ENCODE measurements at regions not wholly inside any gene's neighbourhood (a gene's known extent, or its start where the extent isn't known, plus 50 kb on each side); places are given as distances from the start of the nearest gene placed in this dataset.
"Not testable (repeated sequence)": the region's sequence is repeated elsewhere in the genome, so short reads cannot be mapped to it uniquely, and the experiment has no call there.

GRCh38 chr18:49731860-49732311, 81.4 kb downstream of the ACAA2 start:
- no peak for DNase-seq (ENCODE audit: low read depth)

GRCh38 chr18:49731421-49731841, 81.9 kb downstream of the ACAA2 start:
- DNase-seq (ENCODE audit: low read depth), result no peak

- no peak for DNase-seq (ENCODE audit: low read depth)
Observed at GRCh38 chr18:49730951-49731391, 82.4 kb downstream of the ACAA2 start.

GRCh38 chr18:49728542-49728941, 84.8 kb downstream of the ACAA2 start:
- no peak for DNase-seq (ENCODE audit: low read depth)

DNA sequence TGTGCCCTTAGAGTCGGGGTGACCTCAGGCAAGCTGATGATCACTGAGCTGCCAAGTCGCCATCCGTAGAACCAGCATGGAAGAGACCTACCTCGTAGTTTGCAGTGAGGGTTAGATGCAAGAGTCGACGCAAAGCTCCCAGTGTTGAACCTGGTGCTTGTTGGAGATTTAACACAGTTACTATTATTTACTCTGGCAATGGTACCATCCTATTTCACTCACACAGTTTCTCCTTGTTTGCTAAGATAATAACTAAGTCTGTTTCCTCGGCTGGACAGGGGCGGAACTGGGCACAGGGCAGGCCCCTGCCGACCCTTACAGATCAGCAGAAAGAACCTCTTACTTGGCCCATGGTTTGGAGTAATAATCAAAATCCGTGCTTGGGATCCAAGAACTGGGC, 85.5 kb downstream of the ACAA2 start:
- no peak for DNase-seq (ENCODE audit: low read depth)

- DNase-seq (ENCODE audit: low read depth), result no peak
Observed at GRCh38 chr18:49726675-49726963, 86.7 kb downstream of the ACAA2 start.

DNA sequence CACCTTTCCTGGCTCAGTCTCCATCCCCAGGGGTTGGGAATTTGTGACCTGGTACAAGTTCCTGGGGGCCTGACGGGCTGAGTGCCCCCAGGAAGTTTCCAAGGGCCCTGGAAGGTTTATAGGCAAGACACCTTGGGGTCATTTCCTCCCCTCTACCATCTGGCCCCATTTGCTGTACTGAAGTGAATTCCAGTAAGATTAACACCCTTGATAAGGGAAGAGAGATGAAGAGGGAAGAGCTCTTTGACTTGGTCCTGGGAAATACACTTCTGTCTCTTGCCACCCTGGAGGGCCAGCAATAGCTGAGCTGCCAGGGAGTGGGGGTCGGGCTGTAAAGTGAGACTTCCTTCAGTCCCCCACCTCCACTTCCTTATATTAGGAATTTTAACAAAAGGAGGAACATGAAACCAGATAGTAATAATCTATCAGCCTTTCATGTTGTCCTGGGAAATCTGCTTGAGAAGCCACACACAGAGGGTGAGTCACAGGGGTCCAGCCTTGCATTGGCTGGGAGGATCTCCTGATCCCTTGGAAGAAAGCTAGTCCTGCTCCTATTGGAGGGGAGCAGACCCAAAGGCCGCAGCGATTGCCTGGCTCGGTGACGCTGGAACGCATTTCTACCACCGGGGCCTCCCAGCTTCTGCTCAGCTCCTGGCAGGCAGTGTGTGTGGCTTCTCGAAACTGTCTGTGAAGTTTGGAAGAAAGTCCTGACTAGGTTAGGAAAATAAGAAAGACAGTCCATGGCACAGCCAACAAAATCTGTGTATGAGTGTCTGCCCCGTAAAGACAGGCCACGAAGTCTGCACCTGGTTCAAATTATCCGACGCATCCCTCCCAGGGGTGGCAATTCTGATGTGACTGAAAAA, 87.3 kb downstream of the ACAA2 start:
- peak; percentile 53 for DNase-seq (ENCODE audit: low read depth)

- no peak for DNase-seq (ENCODE audit: low read depth)
Observed at GRCh38 chr18:49723648-49724180, 89.6 kb downstream of the ACAA2 start.

DNA sequence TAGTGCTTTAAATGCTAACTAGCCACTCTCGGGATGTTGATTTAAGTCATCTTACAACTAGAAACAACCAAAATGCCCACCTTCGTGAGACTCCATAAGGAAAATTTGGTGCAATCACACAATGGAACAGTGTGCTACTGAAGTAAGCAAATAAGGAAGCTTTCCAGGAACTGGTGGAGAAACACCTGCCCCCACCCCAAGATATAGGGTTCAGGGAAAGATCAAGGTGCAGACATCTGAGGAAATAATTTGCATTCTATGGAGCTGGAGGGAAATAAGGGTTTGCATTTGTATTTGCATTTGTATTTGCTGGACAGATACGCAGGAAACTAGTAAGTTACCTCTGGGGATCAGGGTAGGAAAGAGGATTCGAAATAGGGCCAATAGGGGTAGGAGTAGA, 90.9 kb downstream of the ACAA2 start:
- no peak for DNase-seq (ENCODE audit: low read depth)

GRCh38 chr18:49721981-49722380, 91.4 kb downstream of the ACAA2 start:
- DNase-seq (ENCODE audit: low read depth), result no peak

DNA sequence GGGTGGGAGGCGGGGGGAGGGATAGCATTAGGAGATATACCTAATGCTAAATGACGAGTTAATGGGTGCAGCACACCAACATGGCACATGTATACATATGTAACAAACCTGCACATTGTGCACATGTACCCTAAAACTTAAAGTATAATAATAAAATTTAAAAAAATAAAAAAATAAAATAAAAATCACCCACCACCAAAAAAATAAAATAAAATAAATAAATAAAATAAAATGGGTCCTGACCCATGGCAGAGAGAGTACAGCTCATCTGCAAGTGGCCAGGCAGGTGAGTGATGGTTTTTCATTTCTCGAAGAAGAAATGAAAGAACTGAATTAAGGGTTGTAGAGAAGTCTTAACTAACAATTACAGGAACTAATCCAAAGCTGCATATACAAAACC, 92.4 kb downstream of the ACAA2 start:
- DNase-seq (ENCODE audit: low read depth), result not testable (repeated sequence)

GRCh38 chr18:49717617-49718016, 95.7 kb downstream of the ACAA2 start:
- DNase-seq (ENCODE audit: low read depth), result no peak

- DNase-seq (ENCODE audit: low read depth), result no peak
Observed at GRCh38 chr18:49716035-49716434, 97.3 kb downstream of the ACAA2 start.

- DNase-seq (ENCODE audit: low read depth), result no peak
Observed at GRCh38 chr18:49709347-49709690, 104.0 kb downstream of the ACAA2 start.

DNA sequence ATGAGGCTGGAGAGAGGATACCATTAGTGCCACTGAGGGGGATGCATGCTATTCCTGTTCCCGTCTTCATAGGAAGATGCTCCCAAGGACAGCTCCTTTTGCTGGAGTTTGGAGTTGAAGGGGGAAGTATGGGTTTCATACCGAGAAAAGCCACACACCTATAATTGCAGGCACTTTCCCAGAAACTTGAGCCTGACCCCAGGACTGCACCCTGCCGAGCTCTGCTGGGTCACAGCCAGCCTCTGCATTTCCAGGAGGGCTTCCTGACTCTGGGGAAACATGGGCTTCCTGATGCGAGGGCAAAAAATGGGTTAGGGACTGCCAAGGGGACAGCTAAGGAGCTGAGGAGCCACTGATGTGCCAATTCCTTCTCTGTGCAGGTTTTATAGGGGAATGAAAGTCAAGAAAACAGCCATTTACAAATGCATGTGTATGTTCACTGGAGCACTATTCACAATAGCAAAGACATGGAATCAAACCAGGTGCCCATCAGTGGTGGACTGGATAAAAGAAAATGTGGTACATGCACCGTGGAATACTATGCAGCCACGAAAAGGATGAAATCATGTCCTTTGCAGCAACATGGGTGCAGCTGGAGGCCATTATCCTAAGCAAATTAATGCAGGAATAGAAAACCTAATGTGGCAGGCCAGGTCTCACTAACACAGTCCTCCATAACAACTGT, 104.5 kb downstream of the ACAA2 start:
- DNase-seq (ENCODE audit: low read depth), result no peak

- DNase-seq (ENCODE audit: low read depth), result no peak
Observed at GRCh38 chr18:49707599-49707998, 105.7 kb downstream of the ACAA2 start.

GRCh38 chr18:49704334-49704733, 109.0 kb downstream of the ACAA2 start:
- no peak for DNase-seq (ENCODE audit: low read depth)

DNA sequence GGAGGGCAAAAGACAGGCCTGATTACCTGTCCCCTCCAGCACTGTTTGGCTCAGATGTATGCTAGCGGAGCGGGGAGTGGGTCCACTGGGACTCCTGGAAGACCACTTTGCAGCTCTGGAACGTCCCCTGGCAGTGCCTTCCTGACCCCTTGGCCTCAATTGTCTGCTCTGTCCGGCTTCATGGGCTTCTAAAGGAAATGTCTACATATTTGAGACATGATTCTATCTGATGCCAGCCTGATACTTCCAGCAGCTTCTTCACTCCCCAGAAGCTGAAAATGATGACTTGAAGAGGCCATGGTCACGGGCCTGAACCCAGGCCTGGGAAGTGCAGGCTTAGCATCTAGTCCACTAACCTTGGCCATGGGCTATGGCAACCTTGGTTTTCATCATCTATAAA, 112.1 kb downstream of the ACAA2 start:
- DNase-seq (ENCODE audit: low read depth), result no peak

DNA sequence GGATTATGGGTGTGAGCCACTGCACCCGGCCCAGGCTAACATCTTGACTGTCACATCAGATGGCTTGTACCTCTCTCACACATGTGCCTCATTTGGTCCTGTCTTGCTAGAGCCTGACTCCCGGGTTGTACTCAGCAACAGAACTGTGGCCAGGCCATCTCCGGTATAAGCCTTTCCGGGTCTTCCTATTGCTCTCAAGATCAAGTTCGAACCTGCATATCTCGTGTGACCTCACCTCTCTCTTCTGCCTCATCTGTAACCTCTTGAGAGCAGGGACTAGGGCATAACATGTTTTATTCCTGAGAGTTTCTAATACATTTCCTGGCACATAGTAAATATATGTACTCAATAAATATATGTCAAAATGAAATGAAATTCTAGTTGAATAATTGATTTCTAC, 114.0 kb downstream of the ACAA2 start:
- no peak for DNase-seq (ENCODE audit: low read depth)

GRCh38 chr18:49698525-49699025, 114.8 kb downstream of the ACAA2 start:
- no peak for DNase-seq (ENCODE audit: low read depth)

GRCh38 chr18:49697757-49698524, 115.4 kb downstream of the ACAA2 start:
- no peak for DNase-seq (ENCODE audit: low read depth)

DNA sequence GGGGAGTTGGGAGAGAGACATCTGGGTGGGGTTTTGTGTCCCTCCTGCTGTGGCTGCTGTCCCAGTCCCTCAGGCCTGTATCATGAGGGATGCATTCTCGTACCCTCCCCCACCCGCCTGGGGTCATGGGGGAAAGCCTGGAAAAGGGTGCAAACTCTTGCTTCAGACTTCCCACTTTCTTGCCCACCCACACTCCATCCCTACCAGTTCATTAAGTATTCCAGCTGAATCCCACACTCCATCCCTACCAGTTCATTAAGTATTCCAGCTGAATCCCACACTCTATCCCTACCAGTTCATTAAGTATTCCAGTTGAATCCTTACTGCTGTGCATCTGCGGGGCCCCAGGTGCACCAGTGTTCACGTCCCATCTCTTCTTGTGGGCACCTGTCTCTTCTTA, 116.3 kb downstream of the ACAA2 start:
- no peak for DNase-seq (ENCODE audit: low read depth)
